ENCODE measurements at regions not wholly inside any gene's neighbourhood (a gene's known extent, or its start where the extent isn't known, plus 50 kb on each side); places are given as distances from the start of the nearest gene placed in this dataset.

DNA sequence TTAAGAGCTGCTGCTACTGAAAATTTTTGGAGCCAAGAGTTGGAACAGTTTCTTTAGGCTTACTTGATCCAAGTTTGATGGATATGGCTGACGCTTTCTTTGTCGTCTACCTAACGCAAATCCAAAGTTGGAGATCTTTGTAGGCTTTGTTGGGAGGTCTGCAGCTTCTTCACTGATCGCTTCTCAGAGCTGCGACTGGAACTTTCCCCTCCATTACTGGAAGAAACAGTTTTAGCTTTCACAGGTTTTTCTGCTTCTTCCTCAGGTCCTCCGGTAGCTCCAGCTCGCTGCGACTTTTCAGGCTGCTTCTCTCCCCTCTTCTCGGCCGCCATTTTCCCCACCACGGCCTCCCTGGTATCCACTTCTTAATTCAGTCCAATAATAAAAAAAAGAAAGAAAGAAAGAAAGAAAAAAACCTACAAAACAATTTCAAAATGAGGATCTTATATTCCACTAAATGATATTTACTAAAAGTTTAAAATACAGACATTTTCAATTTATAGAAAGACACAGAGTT is 178.1 kb upstream of the HMGA2 start:
- Histone ChIP-seq H3K27me3 (ENCODE audit: control insufficient read depth in 1 of 2, insufficient read depth in 2 of 2, low read length in 2 of 2) (peaks cover 0 to 5% of the 10 kb centered on the region in 2 donors), H3K9me3 (ENCODE audit: low read length) (no peaks in the 10 kb centered on the region), H3K4me1 (ENCODE audit: insufficient read depth, low read length) (no peaks in the 10 kb centered on the region), H3K4me3 (ENCODE audit: low read depth in 1 of 2, low read length in 2 of 2) (no peak overlapping the region), H3K27ac (ENCODE audit: low read depth, low read length) (no peak overlapping the region), H3K9ac (ENCODE audit: low read length) (no peak overlapping the region), H3K36me3 (ENCODE audit: insufficient read depth, low read length) (no peaks in the 10 kb centered on the region)

DNA sequence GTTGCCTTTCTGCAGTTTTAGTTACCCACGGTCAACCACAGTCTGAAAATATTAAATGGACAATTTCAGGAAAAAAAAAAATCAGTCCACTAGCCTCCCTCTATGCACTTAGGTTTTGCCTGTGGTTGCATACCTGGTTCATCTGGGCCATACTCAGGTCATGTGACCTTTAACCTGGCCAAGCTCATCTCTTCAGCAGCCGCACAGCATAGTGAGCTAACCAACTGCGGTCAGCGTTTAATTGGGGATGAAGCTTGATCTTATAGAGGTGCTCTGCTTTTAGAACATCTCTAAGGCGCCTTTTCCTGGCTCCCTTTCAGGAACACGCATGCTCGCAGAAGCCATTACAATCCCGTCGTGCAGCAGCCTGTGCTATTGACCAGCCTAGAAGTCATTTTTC is 177.2 kb upstream of the HMGA2 start:
- no peaks in the 10 kb centered on the region for H3K36me3 ChIP-seq (ENCODE audit: insufficient read depth, low read length)
- peaks cover 0 to 5% of the 10 kb centered on the region in 2 donors for H3K27me3 ChIP-seq (ENCODE audit: control insufficient read depth in 1 of 2, insufficient read depth in 2 of 2, low read length in 2 of 2)
- no peak overlapping the region for H3K4me3 ChIP-seq (ENCODE audit: low read depth in 1 of 2, low read length in 2 of 2)
- no peak overlapping the region for H3K9ac ChIP-seq (ENCODE audit: low read length)
- no peaks in the 10 kb centered on the region for H3K9me3 ChIP-seq (ENCODE audit: low read length)
- H3K27ac ChIP-seq (ENCODE audit: low read depth, low read length), result no peak overlapping the region
- H3K4me1 ChIP-seq (ENCODE audit: insufficient read depth, low read length), result no peaks in the 10 kb centered on the region

DNA sequence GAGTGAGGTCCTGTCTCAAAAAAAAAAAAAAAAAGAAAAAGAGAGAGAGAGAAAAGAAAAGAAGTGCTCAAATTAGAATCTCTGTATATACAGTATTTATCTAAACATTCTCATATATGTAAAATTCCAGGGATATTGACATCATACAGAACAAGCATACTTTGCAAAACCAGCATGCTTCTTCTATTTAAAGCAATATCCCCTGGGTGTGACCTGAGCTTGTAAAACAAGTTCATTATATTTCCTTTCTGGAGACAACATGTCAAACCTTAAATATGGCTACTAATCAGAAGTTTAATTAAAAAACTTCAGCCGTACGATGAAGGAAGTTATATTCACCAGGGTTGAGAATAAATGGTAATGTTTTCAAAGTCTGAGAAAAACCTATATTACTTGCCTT is 175.8 kb upstream of the HMGA2 start:
- no peaks in the 10 kb centered on the region for H3K36me3 ChIP-seq (ENCODE audit: insufficient read depth, low read length)
- H3K27ac ChIP-seq (ENCODE audit: low read depth, low read length), result no peak overlapping the region
- H3K27me3 ChIP-seq (ENCODE audit: control insufficient read depth in 1 of 2, insufficient read depth in 2 of 2, low read length in 2 of 2), result peaks cover 0 to 5% of the 10 kb centered on the region in 2 donors
- H3K4me1 ChIP-seq (ENCODE audit: insufficient read depth, low read length), result no peaks in the 10 kb centered on the region
- no peaks in the 10 kb centered on the region for H3K9me3 ChIP-seq (ENCODE audit: low read length)
- no peak overlapping the region for H3K9ac ChIP-seq (ENCODE audit: low read length)
- H3K4me3 ChIP-seq (ENCODE audit: low read depth in 1 of 2, low read length in 2 of 2), result no peak overlapping the region

DNA sequence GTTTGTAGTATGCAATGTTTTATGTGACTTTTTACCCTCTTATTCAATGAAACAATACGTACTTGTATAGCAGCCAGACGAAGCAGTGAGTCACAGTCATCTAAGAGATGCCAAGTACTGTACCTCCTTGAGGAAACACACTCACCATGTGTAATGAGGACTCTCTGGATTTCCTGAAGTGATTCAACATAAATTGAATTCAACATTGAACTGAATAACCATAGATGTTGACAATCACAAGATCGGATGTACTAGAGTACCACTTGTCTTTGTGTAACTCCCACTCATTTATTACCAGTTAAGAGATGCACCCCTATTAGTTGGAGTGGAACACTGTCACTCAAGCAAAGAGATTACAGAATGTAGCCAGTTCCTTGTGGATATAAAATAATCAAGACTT is 175.2 kb upstream of the HMGA2 start:
- H3K27ac ChIP-seq (ENCODE audit: low read depth, low read length), result no peak overlapping the region
- H3K27me3 ChIP-seq (ENCODE audit: control insufficient read depth in 1 of 2, insufficient read depth in 2 of 2, low read length in 2 of 2), result peaks cover 0 to 5% of the 10 kb centered on the region in 2 donors
- no peaks in the 10 kb centered on the region for H3K9me3 ChIP-seq (ENCODE audit: low read length)
- H3K36me3 ChIP-seq (ENCODE audit: insufficient read depth, low read length), result no peaks in the 10 kb centered on the region
- no peaks in the 10 kb centered on the region for H3K4me1 ChIP-seq (ENCODE audit: insufficient read depth, low read length)
- no peak overlapping the region for H3K4me3 ChIP-seq (ENCODE audit: low read depth in 1 of 2, low read length in 2 of 2)
- H3K9ac ChIP-seq (ENCODE audit: low read length), result no peak overlapping the region

DNA sequence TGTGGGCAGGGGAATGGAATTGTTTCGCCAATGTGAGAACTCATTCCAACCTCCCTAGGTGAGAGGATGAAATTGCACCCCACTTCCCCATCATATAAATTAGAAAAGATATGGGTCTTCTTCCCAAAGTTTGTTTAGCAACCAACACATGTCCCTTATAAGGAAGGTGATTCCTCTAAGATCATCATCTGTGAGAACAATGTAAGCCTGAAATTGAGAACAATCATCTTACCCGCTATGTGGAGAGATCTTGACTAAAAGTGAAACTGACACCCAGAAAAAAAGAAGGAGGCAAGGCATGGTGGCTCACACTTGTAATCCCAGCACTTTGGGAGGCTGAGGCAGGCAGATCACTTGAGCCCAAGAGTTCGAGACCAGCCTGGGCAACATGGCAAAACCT is 173.2 kb upstream of the HMGA2 start:
- Histone ChIP-seq H3K9me3 (ENCODE audit: low read length) (no peaks in the 10 kb centered on the region), H3K9ac (ENCODE audit: low read length) (no peak overlapping the region), H3K27ac (ENCODE audit: low read depth, low read length) (no peak overlapping the region), H3K4me3 (ENCODE audit: low read depth in 1 of 2, low read length in 2 of 2) (no peak overlapping the region), H3K27me3 (ENCODE audit: control insufficient read depth in 1 of 2, insufficient read depth in 2 of 2, low read length in 2 of 2) (peaks cover 0 to 5% of the 10 kb centered on the region in 2 donors), H3K36me3 (ENCODE audit: insufficient read depth, low read length) (no peaks in the 10 kb centered on the region), H3K4me1 (ENCODE audit: insufficient read depth, low read length) (no peaks in the 10 kb centered on the region)

DNA sequence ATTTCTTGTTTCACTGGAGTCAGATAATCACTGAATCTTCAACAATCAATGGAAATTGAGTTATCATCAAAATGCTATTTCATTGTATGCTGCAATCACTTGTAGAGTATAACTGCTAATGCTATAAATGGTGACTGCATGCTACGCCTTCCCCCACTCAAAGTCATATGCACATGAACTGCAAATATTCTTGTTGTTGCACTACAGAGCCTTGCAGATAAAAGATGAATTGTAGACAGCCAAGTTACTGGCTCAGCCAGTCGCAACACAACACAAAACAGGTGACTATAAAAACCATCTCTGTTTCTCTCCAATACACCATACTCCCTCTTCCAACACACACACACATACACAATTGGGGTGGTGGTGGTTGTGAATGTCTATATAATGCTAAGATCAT is 171.0 kb upstream of the HMGA2 start:
- no peak overlapping the region for H3K9ac ChIP-seq (ENCODE audit: low read length)
- no peaks in the 10 kb centered on the region for H3K36me3 ChIP-seq (ENCODE audit: insufficient read depth, low read length)
- H3K27me3 ChIP-seq (ENCODE audit: control insufficient read depth in 1 of 2, insufficient read depth in 2 of 2, low read length in 2 of 2), result no peaks in the 10 kb centered on the region
- no peaks in the 10 kb centered on the region for H3K4me1 ChIP-seq (ENCODE audit: insufficient read depth, low read length)
- no peak overlapping the region for H3K27ac ChIP-seq (ENCODE audit: low read depth, low read length)
- no peaks in the 10 kb centered on the region for H3K9me3 ChIP-seq (ENCODE audit: low read length)
- no peak overlapping the region for H3K4me3 ChIP-seq (ENCODE audit: low read depth in 1 of 2, low read length in 2 of 2)

DNA sequence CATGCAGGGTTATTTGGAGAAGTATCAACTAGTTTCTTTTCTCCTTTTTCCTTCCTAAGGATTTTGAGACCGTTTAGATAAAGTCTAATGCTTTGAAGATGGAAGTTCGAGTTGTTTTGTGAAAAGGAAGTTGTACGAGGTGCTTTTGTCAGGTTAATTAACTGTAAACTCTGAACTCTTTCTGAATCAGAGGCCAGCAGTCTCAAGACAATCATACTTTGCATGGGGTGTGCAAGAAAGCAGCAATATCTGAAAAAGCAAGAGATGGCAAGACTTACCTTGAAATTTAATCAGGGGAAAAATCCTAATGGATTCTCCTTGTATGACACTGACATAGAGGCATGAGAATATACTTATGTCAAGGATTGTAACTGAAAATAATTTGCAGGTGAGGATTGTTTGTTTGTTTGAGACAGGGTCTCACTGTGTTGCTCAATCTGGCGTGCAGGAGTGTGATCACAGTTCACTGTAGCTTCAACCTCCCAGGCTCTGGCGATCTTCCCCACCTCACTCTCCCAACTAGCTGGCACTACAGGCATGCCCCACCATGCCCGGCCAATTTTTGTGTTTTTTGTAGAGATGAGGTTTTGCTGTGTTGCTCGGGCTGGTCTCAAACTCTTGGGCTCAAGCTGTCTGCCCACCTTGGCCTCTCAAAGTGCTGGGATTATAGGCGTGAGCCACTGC is 170.2 kb upstream of the HMGA2 start:
- Histone ChIP-seq H3K9me3 (ENCODE audit: low read length) (no peaks in the 10 kb centered on the region), H3K27ac (ENCODE audit: low read depth, low read length) (no peak overlapping the region), H3K9ac (ENCODE audit: low read length) (no peak overlapping the region), H3K36me3 (ENCODE audit: insufficient read depth, low read length) (no peaks in the 10 kb centered on the region), H3K27me3 (ENCODE audit: control insufficient read depth in 1 of 2, insufficient read depth in 2 of 2, low read length in 2 of 2) (no peaks in the 10 kb centered on the region), H3K4me3 (ENCODE audit: low read depth in 1 of 2, low read length in 2 of 2) (no peak overlapping the region), H3K4me1 (ENCODE audit: insufficient read depth, low read length) (no peaks in the 10 kb centered on the region)

DNA sequence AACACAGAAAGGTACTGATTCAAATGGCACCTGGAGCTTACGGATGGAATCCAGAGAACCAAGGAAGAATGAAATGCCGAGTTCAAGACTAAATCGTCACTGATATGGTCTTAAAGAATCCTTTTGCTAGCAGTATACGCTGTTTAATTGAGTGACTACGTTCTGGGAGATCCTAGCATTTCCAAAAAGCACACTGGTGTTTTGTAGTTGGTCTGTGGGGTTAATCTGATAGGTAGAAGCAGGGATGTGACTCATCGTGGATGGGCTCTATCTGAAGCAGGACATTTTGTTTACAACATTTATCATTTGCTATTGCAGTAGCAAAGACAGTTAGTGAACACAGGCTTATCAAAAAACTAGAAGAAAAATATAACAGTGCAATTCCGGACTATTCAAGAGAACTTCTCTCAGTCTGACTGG is 169.2 kb upstream of the HMGA2 start:
- no peak overlapping the region for H3K9ac ChIP-seq (ENCODE audit: low read length)
- H3K27me3 ChIP-seq (ENCODE audit: control insufficient read depth in 1 of 2, insufficient read depth in 2 of 2, low read length in 2 of 2), result no peaks in the 10 kb centered on the region
- H3K4me3 ChIP-seq (ENCODE audit: low read depth in 1 of 2, low read length in 2 of 2), result no peak overlapping the region
- H3K9me3 ChIP-seq (ENCODE audit: low read length), result no peaks in the 10 kb centered on the region
- no peaks in the 10 kb centered on the region for H3K4me1 ChIP-seq (ENCODE audit: insufficient read depth, low read length)
- H3K27ac ChIP-seq (ENCODE audit: low read depth, low read length), result no peak overlapping the region
- no peaks in the 10 kb centered on the region for H3K36me3 ChIP-seq (ENCODE audit: insufficient read depth, low read length)

DNA sequence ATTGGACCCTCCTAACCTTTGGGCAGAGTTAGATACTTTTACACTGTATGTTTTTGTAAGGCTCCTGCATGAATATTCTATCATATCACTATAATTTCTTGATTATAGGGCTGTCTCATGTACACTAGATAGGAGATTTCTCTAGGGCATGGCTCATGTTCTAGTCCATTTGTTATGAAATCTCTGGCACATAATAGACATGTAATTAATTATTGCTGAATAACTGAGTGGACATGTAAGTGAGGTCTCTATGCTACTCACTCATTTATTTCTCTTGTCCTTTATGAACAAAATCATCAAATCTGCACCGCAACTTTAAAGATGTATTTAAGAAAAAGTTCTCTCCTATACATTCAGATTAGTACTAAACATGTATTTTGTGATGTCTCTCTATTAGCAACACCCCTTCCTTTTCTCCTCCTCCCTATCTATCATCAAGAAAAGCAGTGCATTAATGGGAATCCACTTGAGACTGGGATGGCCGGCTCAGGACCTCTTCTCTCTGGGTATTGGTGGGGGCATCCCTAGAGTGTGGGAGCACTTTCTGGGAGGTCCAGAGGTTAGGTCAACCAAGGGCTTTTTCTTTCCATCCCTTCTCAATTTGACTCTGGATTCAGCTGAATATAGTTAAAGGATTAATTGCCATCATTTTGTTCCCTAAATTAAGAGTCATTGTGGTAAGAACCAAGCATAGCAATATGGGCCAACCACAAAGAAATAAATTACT is 168.0 kb upstream of the HMGA2 start:
- H3K27me3 ChIP-seq (ENCODE audit: control insufficient read depth in 1 of 2, insufficient read depth in 2 of 2, low read length in 2 of 2), result no peaks in the 10 kb centered on the region
- H3K4me1 ChIP-seq (ENCODE audit: insufficient read depth, low read length), result no peaks in the 10 kb centered on the region
- H3K27ac ChIP-seq (ENCODE audit: low read depth, low read length), result no peak overlapping the region
- H3K36me3 ChIP-seq (ENCODE audit: insufficient read depth, low read length), result no peaks in the 10 kb centered on the region
- no peak overlapping the region for H3K4me3 ChIP-seq (ENCODE audit: low read depth in 1 of 2, low read length in 2 of 2)
- H3K9me3 ChIP-seq (ENCODE audit: low read length), result no peaks in the 10 kb centered on the region
- H3K9ac ChIP-seq (ENCODE audit: low read length), result no peak overlapping the region

DNA sequence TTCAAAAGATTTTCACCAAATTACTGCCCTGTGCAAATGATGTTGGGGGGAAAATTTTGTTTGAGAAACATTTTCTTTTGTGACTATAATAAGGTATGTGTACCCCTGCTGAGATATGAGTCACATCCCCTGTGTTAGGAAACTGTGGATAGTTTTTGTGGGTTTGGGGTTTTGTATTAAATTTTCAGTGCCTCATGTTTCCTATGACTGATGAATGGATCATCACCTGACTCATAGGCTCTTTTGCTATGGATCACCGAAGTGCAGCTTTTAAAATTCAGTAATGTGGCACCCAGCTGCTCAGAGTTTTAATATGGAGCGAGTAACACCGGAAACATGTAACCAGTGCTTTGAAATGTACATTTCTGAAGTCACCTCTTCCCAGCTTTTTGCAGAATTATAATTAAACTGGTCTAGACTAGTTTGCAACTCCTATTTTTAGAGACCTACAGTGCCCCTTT is 167.4 kb upstream of the HMGA2 start:
- H3K27ac ChIP-seq (ENCODE audit: low read depth, low read length), result no peak overlapping the region
- H3K4me3 ChIP-seq (ENCODE audit: low read depth in 1 of 2, low read length in 2 of 2), result no peak overlapping the region
- H3K9ac ChIP-seq (ENCODE audit: low read length), result no peak overlapping the region
- no peaks in the 10 kb centered on the region for H3K4me1 ChIP-seq (ENCODE audit: insufficient read depth, low read length)
- no peaks in the 10 kb centered on the region for H3K9me3 ChIP-seq (ENCODE audit: low read length)
- H3K36me3 ChIP-seq (ENCODE audit: insufficient read depth, low read length), result no peaks in the 10 kb centered on the region
- H3K27me3 ChIP-seq (ENCODE audit: control insufficient read depth in 1 of 2, insufficient read depth in 2 of 2, low read length in 2 of 2), result no peaks in the 10 kb centered on the region

DNA sequence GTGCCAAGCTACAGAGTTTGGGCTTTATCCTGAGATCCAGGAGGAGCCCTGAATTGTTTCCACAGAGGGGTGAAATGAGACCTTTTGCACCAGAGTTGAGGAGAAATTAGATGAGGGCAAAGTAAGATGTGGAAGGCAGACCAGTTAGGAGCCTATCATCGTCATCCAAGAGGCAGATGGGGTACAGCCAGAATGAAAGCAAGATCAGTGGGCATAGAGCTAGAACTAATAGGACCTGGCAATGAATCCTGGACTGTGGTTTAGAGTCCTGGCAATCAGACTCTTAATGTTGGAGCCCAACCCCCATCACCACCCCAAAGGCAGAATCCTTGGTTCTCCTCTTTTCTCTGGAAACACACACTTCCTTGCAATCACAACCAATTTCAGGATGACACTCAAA is 166.6 kb upstream of the HMGA2 start:
- H3K36me3 ChIP-seq (ENCODE audit: insufficient read depth, low read length), result no peaks in the 10 kb centered on the region
- H3K27me3 ChIP-seq (ENCODE audit: control insufficient read depth in 1 of 2, insufficient read depth in 2 of 2, low read length in 2 of 2), result no peaks in the 10 kb centered on the region
- no peak overlapping the region for H3K4me3 ChIP-seq (ENCODE audit: low read depth in 1 of 2, low read length in 2 of 2)
- no peaks in the 10 kb centered on the region for H3K9me3 ChIP-seq (ENCODE audit: low read length)
- H3K9ac ChIP-seq (ENCODE audit: low read length), result no peak overlapping the region
- H3K27ac ChIP-seq (ENCODE audit: low read depth, low read length), result no peak overlapping the region
- H3K4me1 ChIP-seq (ENCODE audit: insufficient read depth, low read length), result no peaks in the 10 kb centered on the region
